ENCODE measurements at regions not wholly inside any gene's neighbourhood (a gene's known extent, or its start where the extent isn't known, plus 50 kb on each side); places are given as distances from the start of the nearest gene placed in this dataset.

DNA sequence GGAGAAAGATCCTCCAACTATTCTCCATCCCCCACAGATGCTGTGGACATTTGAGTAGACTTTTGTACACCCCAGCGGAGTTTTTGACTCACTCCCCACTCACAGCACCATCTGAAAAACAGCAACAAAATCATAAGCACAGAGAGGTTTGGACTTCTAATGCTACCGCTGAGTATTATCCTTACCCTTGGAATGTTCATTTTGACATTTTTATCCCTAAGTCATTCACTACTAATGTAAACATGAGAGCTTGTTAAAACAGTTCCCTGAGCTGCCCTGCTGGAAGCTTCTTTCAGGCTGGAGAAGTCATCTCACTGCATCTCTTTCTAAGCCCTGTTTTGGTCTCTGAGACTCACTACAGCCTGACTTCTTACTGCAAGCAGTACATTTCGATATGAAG is 1045.9 kb downstream of the MCTP2 start:
- H3K9me3 ChIP-seq = no peaks in the 10 kb centered on the region; the same call in 1 of the 2 replicates
- no peaks in the 10 kb centered on the region for H4K20me1 ChIP-seq (ENCODE audit: insufficient read depth)
- DNase-seq = no peak
- ChIA-PET POLR2A (no interaction called here), CTCF (interaction anchor here (1.2 to 1.4 kb wide), 2 partner anchors 15 to 18 kb away, joined by 3 to 4 read pairs; no protein-coding TSS in a partner anchor)
- no peaks in the 10 kb centered on the region for H3K27me3 ChIP-seq (ENCODE audit: insufficient read depth)
- H3K4me2 ChIP-seq = no peak overlapping the region
- H2AFZ ChIP-seq (ENCODE audit: low read depth) = no peak overlapping the region
- H3K4me3 ChIP-seq (ENCODE audit: low read depth in 2 of 2, low read length in 1 of 2) = no peak overlapping the region
- no peak overlapping the region for H3K27ac ChIP-seq (ENCODE audit: low read depth in 2 of 2, low read length in 1 of 2)
- no peak for TF ChIP-seq FOSL2 (IDR thresholded peaks at IDR 0.05; ENCODE audit: borderline replicate concordance, low read depth)
- no peak for TF ChIP-seq RFX5 (IDR thresholded peaks at IDR 0.05; ENCODE audit: low read length)
- TF ChIP-seq GABPA (IDR thresholded peaks at IDR 0.05; ENCODE audit: low read depth) = no peak
- 30% methylated on average over 3 of the region's 3 CpGs for WGBS (ENCODE audit: low lambda C conversion rate)
- no peaks in the 10 kb centered on the region for H3K79me2 ChIP-seq (ENCODE audit: insufficient read depth)
- H3K9ac ChIP-seq = no peak overlapping the region
- no peaks in the 10 kb centered on the region for H3F3A ChIP-seq (replicated peaks; ENCODE audit: insufficient read depth)
- no peaks in the 10 kb centered on the region for H3K36me3 ChIP-seq (replicated peaks in 1 of 2; ENCODE audit: control insufficient read depth in 1 of 2, insufficient read depth in 2 of 2, low read length in 1 of 2)
- no peaks in the 10 kb centered on the region for H3K4me1 ChIP-seq (ENCODE audit: control insufficient read depth in 1 of 2, insufficient read depth in 2 of 2, low read depth in 1 of 2, low read length in 1 of 2)
- H3K9me2 ChIP-seq = no peaks in the 10 kb centered on the region

DNA sequence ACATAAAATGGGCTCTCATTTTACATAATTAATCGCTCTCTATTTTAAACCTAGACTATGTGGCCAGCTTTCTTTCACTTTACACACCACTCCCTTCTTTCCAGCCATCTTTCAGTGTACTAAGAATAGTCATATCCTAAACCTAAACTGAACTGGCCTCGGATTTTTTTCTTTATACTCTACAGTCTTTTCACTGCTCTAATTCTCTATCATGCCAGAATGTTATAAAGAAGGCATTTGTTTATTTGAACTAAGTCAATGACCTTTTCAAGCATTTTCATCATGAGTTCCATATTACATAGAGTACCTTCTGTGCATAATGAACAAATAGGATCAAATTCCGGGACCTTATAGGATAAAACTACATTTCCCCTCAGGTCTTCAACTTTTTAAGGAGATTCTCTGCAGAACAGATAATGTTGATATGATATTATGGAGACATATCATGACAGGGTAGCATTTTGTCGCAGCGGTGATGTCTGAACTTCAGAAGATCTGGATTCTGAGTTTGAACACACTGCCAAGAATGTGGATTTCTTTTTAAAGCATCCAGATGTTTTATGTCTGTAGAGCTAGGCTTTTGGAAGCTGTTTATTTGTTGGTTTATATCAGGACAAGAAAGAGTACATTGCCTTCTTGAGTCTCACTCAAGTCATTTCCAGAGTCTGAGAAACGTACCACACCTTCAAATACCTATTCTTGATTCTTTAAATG is 1047.3 kb downstream of the MCTP2 start:
- POLR2A ChIA-PET = no interaction called here
- Histone ChIP-seq H3K79me2 (ENCODE audit: insufficient read depth) (no peaks in the 10 kb centered on the region), H3K27ac (ENCODE audit: low read depth in 2 of 2, low read length in 1 of 2) (no peak overlapping the region), H4K20me1 (ENCODE audit: insufficient read depth) (no peaks in the 10 kb centered on the region), H3K9me2 (no peaks in the 10 kb centered on the region), H3K9me3 (no peaks in the 10 kb centered on the region; the same call in 1 of the 2 replicates), H3K27me3 (ENCODE audit: insufficient read depth) (no peaks in the 10 kb centered on the region), H2AFZ (ENCODE audit: low read depth) (no peak overlapping the region), H3K4me1 (ENCODE audit: control insufficient read depth in 1 of 2, insufficient read depth in 2 of 2, low read depth in 1 of 2, low read length in 1 of 2) (no peaks in the 10 kb centered on the region), H3F3A (replicated peaks; ENCODE audit: insufficient read depth) (no peaks in the 10 kb centered on the region), H3K36me3 (replicated peaks in 1 of 2; ENCODE audit: control insufficient read depth in 1 of 2, insufficient read depth in 2 of 2, low read length in 1 of 2) (no peaks in the 10 kb centered on the region), H3K4me3 (ENCODE audit: low read depth in 2 of 2, low read length in 1 of 2) (no peak overlapping the region), H3K4me2 (no peak overlapping the region), H3K9ac (no peak overlapping the region)
- CTCF ChIA-PET = interaction anchor here (0.6 to 1.4 kb wide), 4 partner anchors 9 to 14 kb away, joined by 3 to 5 read pairs (median 4); no protein-coding TSS in a partner anchor
- TF ChIP-seq SMC3 (IDR thresholded peaks at IDR 0.05; ENCODE audit: low read depth, low read length) = no peak
- TF ChIP-seq MXI1 (IDR thresholded peaks at IDR 0.05; ENCODE audit: low read depth, low read length) = no peak
- TF ChIP-seq SIN3A (IDR thresholded peaks at IDR 0.05; ENCODE audit: borderline replicate concordance, low read depth, low read length) = no peak
- TF ChIP-seq RXRA (IDR thresholded peaks at IDR 0.05; ENCODE audit: borderline replicate concordance, low read depth) = no peak
- no peak for TF ChIP-seq POLR2AphosphoS5 (IDR thresholded peaks at IDR 0.05; ENCODE audit: low read depth, low read length)
- TF ChIP-seq, protein P1, sequence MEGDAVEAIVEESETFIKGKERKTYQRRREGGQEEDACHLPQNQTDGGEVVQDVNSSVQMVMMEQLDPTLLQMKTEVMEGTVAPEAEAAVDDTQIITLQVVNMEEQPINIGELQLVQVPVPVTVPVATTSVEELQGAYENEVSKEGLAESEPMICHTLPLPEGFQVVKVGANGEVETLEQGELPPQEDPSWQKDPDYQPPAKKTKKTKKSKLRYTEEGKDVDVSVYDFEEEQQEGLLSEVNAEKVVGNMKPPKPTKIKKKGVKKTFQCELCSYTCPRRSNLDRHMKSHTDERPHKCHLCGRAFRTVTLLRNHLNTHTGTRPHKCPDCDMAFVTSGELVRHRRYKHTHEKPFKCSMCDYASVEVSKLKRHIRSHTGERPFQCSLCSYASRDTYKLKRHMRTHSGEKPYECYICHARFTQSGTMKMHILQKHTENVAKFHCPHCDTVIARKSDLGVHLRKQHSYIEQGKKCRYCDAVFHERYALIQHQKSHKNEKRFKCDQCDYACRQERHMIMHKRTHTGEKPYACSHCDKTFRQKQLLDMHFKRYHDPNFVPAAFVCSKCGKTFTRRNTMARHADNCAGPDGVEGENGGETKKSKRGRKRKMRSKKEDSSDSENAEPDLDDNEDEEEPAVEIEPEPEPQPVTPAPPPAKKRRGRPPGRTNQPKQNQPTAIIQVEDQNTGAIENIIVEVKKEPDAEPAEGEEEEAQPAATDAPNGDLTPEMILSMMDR (IDR thresholded peaks at IDR 0.05) = no peak
- TF ChIP-seq, protein P2, sequence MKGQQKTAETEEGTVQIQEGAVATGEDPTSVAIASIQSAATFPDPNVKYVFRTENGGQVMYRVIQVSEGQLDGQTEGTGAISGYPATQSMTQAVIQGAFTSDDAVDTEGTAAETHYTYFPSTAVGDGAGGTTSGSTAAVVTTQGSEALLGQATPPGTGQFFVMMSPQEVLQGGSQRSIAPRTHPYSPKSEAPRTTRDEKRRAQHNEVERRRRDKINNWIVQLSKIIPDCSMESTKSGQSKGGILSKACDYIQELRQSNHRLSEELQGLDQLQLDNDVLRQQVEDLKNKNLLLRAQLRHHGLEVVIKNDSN (IDR thresholded peaks at IDR 0.05; ENCODE audit: borderline replicate concordance, low read depth) = no peak
- no peak for TF ChIP-seq GATA2 (CRISPR knock-in tag; IDR thresholded peaks at IDR 0.05)
- no peak for TF ChIP-seq TAF1 (IDR thresholded peaks at IDR 0.05; ENCODE audit: borderline replicate concordance, low read depth, low read length)
- no peak for TF ChIP-seq FOXJ3 (CRISPR knock-in tag; IDR thresholded peaks at IDR 0.05)
- TF ChIP-seq, protein P3, sequence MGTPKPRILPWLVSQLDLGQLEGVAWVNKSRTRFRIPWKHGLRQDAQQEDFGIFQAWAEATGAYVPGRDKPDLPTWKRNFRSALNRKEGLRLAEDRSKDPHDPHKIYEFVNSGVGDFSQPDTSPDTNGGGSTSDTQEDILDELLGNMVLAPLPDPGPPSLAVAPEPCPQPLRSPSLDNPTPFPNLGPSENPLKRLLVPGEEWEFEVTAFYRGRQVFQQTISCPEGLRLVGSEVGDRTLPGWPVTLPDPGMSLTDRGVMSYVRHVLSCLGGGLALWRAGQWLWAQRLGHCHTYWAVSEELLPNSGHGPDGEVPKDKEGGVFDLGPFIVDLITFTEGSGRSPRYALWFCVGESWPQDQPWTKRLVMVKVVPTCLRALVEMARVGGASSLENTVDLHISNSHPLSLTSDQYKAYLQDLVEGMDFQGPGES (IDR thresholded peaks at IDR 0.05; ENCODE audit: low read depth, low read length) = no peak
- no peak for TF ChIP-seq NFIC (IDR thresholded peaks at IDR 0.05; ENCODE audit: borderline replicate concordance)
- TF ChIP-seq TEAD4 (IDR thresholded peaks at IDR 0.05; ENCODE audit: borderline replicate concordance, insufficient read depth) = no peak
- TF ChIP-seq, protein P4, sequence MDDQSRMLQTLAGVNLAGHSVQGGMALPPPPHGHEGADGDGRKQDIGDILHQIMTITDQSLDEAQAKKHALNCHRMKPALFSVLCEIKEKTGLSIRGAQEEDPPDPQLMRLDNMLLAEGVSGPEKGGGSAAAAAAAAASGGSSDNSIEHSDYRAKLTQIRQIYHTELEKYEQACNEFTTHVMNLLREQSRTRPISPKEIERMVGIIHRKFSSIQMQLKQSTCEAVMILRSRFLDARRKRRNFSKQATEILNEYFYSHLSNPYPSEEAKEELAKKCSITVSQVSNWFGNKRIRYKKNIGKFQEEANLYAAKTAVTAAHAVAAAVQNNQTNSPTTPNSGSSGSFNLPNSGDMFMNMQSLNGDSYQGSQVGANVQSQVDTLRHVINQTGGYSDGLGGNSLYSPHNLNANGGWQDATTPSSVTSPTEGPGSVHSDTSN (IDR thresholded peaks at IDR 0.05) = no peak
- no peak for TF ChIP-seq EP300 (IDR thresholded peaks at IDR 0.05; ENCODE audit: borderline replicate concordance in 1 of 2, low read depth in 1 of 2, low read length in 1 of 2)
- TF ChIP-seq YY1 (IDR thresholded peaks at IDR 0.05; ENCODE audit: low read depth) = no peak
- no peak for TF ChIP-seq RAD21 (IDR thresholded peaks at IDR 0.05; ENCODE audit: low read length)
- no peak for TF ChIP-seq CHD2 (IDR thresholded peaks at IDR 0.05; ENCODE audit: low read length, partially characterized antibody)
- no peak for TF ChIP-seq FOXM1 (IDR thresholded peaks at IDR 0.05; ENCODE audit: low read depth)
- no peak for TF ChIP-seq GABPA (IDR thresholded peaks at IDR 0.05; ENCODE audit: low read depth)
- WGBS (ENCODE audit: low lambda C conversion rate) = 16% methylated on average over 6 of the region's 6 CpGs
- DNase-seq = no peak
